ENCODE measurements at regions not wholly inside any gene's neighbourhood (a gene's known extent, or its start where the extent isn't known, plus 50 kb on each side); places are given as distances from the start of the nearest gene placed in this dataset.

GRCh38 chr3:146830231-146830630, 225.1 kb upstream of the PLSCR5 start:
- H3K27me3 ChIP-seq: no peaks in the 10 kb centered on the region
- no peaks in the 10 kb centered on the region for H3K9me3 ChIP-seq
- H3K36me3 ChIP-seq: no peaks in the 10 kb centered on the region
- no peak overlapping the region for H3K4me3 ChIP-seq
- TF ChIP-seq CTCF (IDR thresholded peaks at IDR 0.05): no peak
- no peaks in the 10 kb centered on the region for H3K4me1 ChIP-seq
- DNase-seq (ENCODE audit: low spot score): no peak
- H3K27ac ChIP-seq: no peak overlapping the region

DNA sequence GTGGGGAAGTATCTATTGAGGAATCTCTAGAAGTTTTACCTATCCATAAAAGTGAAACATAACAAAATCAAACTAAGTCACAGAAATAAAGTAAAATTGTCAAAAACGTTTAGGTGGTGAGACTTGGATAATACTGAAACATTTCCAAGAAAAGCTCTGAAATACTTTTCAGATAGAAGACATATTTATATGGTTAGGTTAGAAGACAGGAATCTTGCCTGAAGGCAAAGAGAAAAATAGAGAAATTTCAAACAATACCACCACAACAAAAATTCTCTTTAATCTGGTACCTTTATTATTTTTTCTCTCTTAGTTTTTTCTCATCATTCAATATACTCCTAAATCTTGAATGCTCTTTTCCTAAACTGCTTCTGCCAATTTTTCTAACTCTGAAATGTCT, 222.7 kb upstream of the PLSCR5 start:
- no peak for TF ChIP-seq CTCF (IDR thresholded peaks at IDR 0.05)
- H3K36me3 ChIP-seq: no peaks in the 10 kb centered on the region
- H3K4me1 ChIP-seq: no peaks in the 10 kb centered on the region
- H3K9me3 ChIP-seq: no peaks in the 10 kb centered on the region
- no peak for DNase-seq (ENCODE audit: low spot score)
- H3K4me3 ChIP-seq: no peak overlapping the region
- H3K27me3 ChIP-seq: no peaks in the 10 kb centered on the region
- H3K27ac ChIP-seq: no peak overlapping the region

DNA sequence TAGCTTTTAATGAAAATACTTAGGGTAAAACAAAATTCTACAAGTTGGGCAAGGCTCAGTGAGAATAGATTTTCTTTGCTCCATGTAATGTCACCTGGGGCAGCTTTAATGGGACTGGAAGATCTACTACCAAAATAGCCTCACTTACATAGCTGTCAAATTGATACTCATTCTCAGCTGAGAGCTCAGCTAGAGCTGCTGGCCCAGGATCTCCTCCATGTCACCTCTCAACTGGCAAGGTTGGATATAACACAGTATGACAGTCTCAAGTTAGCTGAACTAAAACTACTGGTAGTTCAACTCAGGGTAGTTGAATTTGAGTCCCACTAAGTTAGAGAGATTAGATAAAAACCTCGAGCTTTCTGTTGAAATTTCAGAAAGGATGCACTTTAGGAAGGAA, 218.5 kb upstream of the PLSCR5 start:
- H3K9me3 ChIP-seq: no peaks in the 10 kb centered on the region
- H3K4me1 ChIP-seq: no peaks in the 10 kb centered on the region
- H3K36me3 ChIP-seq: no peaks in the 10 kb centered on the region
- no peak overlapping the region for H3K4me3 ChIP-seq
- no peaks in the 10 kb centered on the region for H3K27me3 ChIP-seq
- H3K27ac ChIP-seq: peak overlapping the region in 1 of 2 donors; percentile 60
- TF ChIP-seq CTCF (IDR thresholded peaks at IDR 0.05): no peak
- no peak for DNase-seq (ENCODE audit: low spot score)

DNA sequence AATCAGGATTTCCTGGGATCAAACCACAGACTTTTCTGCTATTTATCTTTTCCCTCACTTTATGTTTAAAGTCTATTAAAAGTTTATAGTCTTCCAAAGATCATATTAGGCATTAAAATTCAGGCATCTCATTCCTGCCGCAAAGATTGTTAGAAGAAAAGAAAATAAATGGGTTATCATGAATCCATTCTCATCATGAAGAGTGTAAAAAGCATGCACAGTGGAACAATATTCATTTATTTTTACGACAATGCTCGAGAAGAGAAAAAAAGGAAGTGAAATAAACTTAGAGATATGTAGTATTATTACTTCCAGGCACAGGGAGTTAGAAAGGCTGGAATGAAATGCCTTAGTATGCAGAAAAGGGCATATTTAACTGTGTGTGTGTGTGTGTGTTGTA, 213.7 kb upstream of the PLSCR5 start:
- Histone ChIP-seq H3K4me3 (no peak overlapping the region), H3K27me3 (no peaks in the 10 kb centered on the region), H3K27ac (no peak overlapping the region), H3K36me3 (no peaks in the 10 kb centered on the region), H3K4me1 (no peaks in the 10 kb centered on the region), H3K9me3 (no peaks in the 10 kb centered on the region)
- no peak for TF ChIP-seq CTCF (IDR thresholded peaks at IDR 0.05)
- DNase-seq (ENCODE audit: low spot score): no peak

- no peaks in the 10 kb centered on the region for H3K36me3 ChIP-seq
- no peak for TF ChIP-seq CTCF (IDR thresholded peaks at IDR 0.05)
These were observed 213.2 kb upstream of the PLSCR5 start for GRCh38 chr3:146818301-146818700.

GRCh38 chr3:146817704-146818103, 212.6 kb upstream of the PLSCR5 start:
- peak in 1 of 2 donors; percentile 60 for TF ChIP-seq CTCF (IDR thresholded peaks at IDR 0.05)
- DNase-seq (ENCODE audit: low spot score): no peak
- no peaks in the 10 kb centered on the region for H3K27me3 ChIP-seq
- H3K9me3 ChIP-seq: no peaks in the 10 kb centered on the region
- H3K36me3 ChIP-seq: no peaks in the 10 kb centered on the region
- no peaks in the 10 kb centered on the region for H3K4me1 ChIP-seq
- no peak overlapping the region for H3K27ac ChIP-seq
- H3K4me3 ChIP-seq: no peak overlapping the region

More at GRCh38 chr3:146818301-146818700, 213.2 kb upstream of the PLSCR5 start:
- Histone ChIP-seq H3K4me1 (no peaks in the 10 kb centered on the region), H3K27ac (no peak overlapping the region), H3K27me3 (no peaks in the 10 kb centered on the region), H3K9me3 (no peaks in the 10 kb centered on the region), H3K4me3 (no peak overlapping the region)
- no peak for DNase-seq (ENCODE audit: low spot score)
